DLD1 (cell line): ENCODE measurements at regions not wholly inside any gene's neighbourhood (a gene's known extent, or its start where the extent isn't known, plus 50 kb on each side); places are given as distances from the start of the nearest gene placed in this dataset.

ENCODE experiments used
- in situ Hi-C: cut with HindIII; loops from 2 replicates; pipeline ENCODE4 v1.10.0; 2017; ENCODE audit warnings: low sequenced_read_pairs

GRCh38 chr3:118262800-118263402 is 771.7 kb downstream of the IGSF11 start:
- in situ Hi-C loops: no loop called here

- in situ Hi-C loops: no loop called here
Observed at GRCh38 chr3:118267588-118267987, 767.1 kb downstream of the IGSF11 start.

- in situ Hi-C loops: no loop called here
Observed at GRCh38 chr3:118269537-118270125, 765.0 kb downstream of the IGSF11 start.

- in situ Hi-C loops: no loop called here
Observed at GRCh38 chr3:118272991-118273390, 761.7 kb downstream of the IGSF11 start.

- in situ Hi-C loops: no loop called here
Observed at GRCh38 chr3:118277814-118278213, 756.8 kb downstream of the IGSF11 start.

- in situ Hi-C loops: no loop called here
Observed at GRCh38 chr3:118292841-118293240, 741.8 kb downstream of the IGSF11 start.

GRCh38 chr3:118298133-118298532 is 736.5 kb downstream of the IGSF11 start:
- in situ Hi-C loops: no loop called here

GRCh38 chr3:118304557-118304956 is 730.1 kb downstream of the IGSF11 start:
- in situ Hi-C loops: no loop called here

GRCh38 chr3:118332699-118333098 is 701.9 kb downstream of the IGSF11 start:
- in situ Hi-C loops: no loop called here

- in situ Hi-C loops: no loop called here
Observed at GRCh38 chr3:118337649-118338048, 697.0 kb downstream of the IGSF11 start.

- in situ Hi-C loops: no loop called here
Observed at GRCh38 chr3:118347396-118348168, 687.1 kb downstream of the IGSF11 start.

- in situ Hi-C loops: no loop called here
Observed at GRCh38 chr3:118348169-118348557, 686.5 kb downstream of the IGSF11 start.

- in situ Hi-C loops: no loop called here
Observed at GRCh38 chr3:118354556-118354955, 680.1 kb downstream of the IGSF11 start.

GRCh38 chr3:118369892-118370491 is 664.7 kb downstream of the IGSF11 start:
- in situ Hi-C loops: no loop called here

GRCh38 chr3:118380576-118380975 is 654.1 kb downstream of the IGSF11 start:
- in situ Hi-C loops: no loop called here

GRCh38 chr3:118396491-118396890 is 638.2 kb downstream of the IGSF11 start:
- in situ Hi-C loops: no loop called here

GRCh38 chr3:118400086-118400485 is 634.6 kb downstream of the IGSF11 start:
- in situ Hi-C loops: no loop called here

- in situ Hi-C loops: no loop called here
Observed at GRCh38 chr3:118400886-118401285, 633.8 kb downstream of the IGSF11 start.

- in situ Hi-C loops: no loop called here
Observed at GRCh38 chr3:118401887-118402286, 632.8 kb downstream of the IGSF11 start.

GRCh38 chr3:118402971-118403370 is 631.7 kb downstream of the IGSF11 start:
- in situ Hi-C loops: no loop called here

GRCh38 chr3:118406562-118406961 is 628.1 kb downstream of the IGSF11 start:
- in situ Hi-C loops: no loop called here

GRCh38 chr3:118408431-118408830 is 626.2 kb downstream of the IGSF11 start:
- in situ Hi-C loops: no loop called here
